NCI-H226 (cell line): ENCODE measurements at regions not wholly inside any gene's neighbourhood (a gene's known extent, or its start where the extent isn't known, plus 50 kb on each side); places are given as distances from the start of the nearest gene placed in this dataset.
"Not testable (repeated sequence)": the region's sequence is repeated elsewhere in the genome, so short reads cannot be mapped to it uniquely, and the experiment has no call there.

Source experiments
- DNase-seq: peaks from one replicate; pipeline ENCODE4 v3.0.0-alpha.2; 2015

DNA sequence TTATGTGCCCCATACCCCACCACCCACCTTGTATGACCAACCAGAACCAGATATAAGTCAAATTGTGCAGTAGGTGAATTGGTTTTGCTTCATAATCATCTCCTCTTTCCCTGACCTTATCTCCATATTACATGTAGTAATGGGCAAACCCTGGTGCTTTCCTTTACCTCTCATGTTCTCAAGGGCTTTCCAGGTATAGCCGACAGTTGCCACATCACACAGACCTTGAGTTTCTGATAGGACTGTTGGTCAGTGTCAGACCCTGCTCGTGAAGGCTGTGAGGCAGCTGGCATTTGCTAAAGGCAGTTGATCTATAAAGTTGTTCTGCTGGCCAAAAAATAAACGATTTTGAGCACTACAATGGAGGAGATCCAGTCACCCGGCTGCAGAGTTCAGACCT, 145.9 kb downstream of the ALX1 start:
- DNase-seq, result no peak

- not testable (repeated sequence) for DNase-seq
These were observed 153.1 kb downstream of the ALX1 start for GRCh38 chr12:85433148-85433547.

GRCh38 chr12:85440271-85440670, 160.3 kb downstream of the ALX1 start:
- DNase-seq, result peak; percentile 28

DNA sequence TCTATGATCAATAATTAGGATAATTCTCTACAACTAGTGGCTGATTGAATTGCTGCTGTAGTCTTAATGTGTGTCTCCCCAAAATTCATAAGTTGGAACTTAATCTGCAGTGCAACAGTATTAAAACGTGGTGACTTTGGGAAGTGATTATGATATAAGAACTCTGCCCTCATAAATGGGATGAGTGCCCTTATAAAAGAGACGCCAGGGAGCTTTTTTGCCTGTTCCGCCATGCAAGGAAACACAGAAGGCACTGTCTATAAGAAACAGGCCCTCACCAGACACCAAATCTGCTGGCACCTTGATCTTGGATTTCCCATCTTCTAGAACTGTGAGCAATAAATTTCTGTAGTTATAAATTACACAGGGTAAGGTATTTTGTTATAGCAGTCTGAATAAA, 161.0 kb downstream of the ALX1 start:
- DNase-seq, result no peak

GRCh38 chr12:85441741-85442140, 161.7 kb downstream of the ALX1 start:
- DNase-seq, result peak; percentile 29

GRCh38 chr12:85445060-85445938, 165.3 kb downstream of the ALX1 start:
- no peak for DNase-seq

DNA sequence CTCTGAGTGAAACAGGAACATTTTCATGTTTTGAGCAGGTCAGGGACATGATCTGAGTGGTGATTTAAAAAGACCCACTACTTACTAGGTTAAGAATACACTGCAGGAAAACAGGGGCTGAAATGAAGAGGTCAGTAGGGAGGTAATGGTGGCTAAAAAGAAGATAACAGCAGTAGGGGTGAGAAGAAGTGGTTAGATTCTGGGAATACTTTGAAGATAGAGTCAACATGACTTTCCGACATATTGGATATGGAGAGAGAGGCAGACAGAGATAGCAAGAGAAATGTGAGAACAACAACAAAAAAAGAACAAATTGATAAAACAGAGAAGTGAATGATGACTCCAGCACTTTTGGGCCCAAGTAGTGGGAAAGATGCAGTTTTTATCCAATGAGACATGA, 168.0 kb downstream of the ALX1 start:
- peak; percentile 66 for DNase-seq

GRCh38 chr12:85448548-85449139, 168.6 kb downstream of the ALX1 start:
- DNase-seq, result no peak

DNA sequence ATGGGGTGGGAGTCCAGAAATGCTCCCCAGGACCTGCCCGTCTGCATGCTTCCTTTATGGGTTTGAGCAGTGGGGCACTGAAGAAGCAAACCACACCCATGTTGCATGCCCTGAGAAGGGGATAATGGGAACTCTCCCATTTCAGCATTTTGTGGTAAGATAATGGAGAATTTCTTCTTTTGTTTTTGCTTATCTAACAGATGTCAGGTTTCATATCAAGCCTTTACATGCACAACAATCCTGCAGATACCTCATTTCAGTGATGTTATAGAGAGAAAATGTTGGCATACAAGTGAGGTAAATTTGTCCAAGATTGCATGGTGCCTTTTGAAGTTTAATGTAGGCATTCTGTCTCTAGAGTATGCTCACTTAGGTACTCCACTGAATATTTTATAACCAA, 177.0 kb downstream of the ALX1 start:
- peak; percentile 74 for DNase-seq

GRCh38 chr12:85461127-85461526, 181.1 kb downstream of the ALX1 start:
- no peak for DNase-seq

GRCh38 chr12:85462888-85463287, 182.9 kb downstream of the ALX1 start:
- no peak for DNase-seq

- DNase-seq, result peak; percentile 45
These were observed 186.9 kb downstream of the ALX1 start for GRCh38 chr12:85466890-85467289.

DNA sequence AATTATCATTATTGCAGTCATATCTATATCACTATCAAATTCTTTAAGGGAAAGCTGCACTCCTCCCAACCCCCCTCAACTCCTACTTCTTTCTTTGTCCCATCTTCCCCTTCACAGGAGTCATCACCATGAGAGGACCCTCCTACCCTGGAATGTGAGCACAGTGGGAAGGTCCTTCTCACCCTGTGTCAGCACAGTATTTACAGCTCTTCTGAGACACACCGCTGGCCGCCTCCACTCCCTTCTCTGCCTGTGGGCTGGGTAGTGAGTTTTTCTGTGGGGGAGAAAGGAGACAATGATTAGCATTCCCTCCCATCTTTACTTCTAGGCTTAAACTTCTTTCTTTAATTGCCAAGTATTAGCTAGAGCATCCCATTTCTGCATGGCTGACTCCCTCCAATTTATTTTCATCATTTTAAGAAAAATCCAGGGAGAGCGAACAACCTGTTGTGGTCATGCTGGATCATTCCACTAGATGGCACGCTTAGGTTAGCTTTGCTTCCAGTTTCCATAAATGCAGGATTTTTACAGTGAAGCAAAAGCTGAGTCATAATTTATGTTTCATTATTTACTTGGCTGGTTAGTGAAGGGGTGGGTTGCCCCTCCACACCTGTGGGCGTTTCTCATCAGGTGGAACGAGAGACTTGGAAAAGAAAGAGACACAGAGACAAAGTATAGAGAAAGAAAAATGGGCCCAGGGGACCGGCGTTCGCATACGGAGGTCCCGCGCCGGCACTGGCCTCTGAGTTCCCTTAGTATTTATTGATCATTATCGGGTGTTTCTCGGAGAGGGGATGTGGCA, 188.5 kb downstream of the ALX1 start:
- DNase-seq, result peak; percentile 74

- peak; percentile 88 for DNase-seq
These were observed 189.4 kb downstream of the ALX1 start for GRCh38 chr12:85469158-85470086.

GRCh38 chr12:85475277-85475676, 195.3 kb downstream of the ALX1 start:
- DNase-seq, result not testable (repeated sequence)

DNA sequence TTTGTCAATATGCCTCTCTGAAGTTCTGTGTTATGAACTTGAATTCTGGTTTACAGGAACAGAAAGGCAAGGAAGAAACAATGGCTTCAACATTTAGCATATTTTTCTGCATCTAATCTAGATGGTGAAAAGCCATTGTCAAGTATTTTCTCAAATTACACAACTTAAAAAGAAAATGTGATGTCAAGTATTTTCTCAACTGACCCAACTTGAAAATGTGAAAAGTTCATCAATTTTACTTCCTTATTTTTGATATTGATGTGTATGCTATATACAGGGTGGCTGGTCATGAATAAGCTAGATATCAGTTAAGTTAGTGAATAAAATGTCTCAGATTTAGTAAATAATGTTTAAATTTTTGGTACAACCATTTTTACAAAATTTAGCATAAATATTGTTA, 196.7 kb downstream of the ALX1 start:
- DNase-seq, result no peak

- DNase-seq, result no peak
These were observed 204.4 kb downstream of the ALX1 start for GRCh38 chr12:85484387-85484786.

DNA sequence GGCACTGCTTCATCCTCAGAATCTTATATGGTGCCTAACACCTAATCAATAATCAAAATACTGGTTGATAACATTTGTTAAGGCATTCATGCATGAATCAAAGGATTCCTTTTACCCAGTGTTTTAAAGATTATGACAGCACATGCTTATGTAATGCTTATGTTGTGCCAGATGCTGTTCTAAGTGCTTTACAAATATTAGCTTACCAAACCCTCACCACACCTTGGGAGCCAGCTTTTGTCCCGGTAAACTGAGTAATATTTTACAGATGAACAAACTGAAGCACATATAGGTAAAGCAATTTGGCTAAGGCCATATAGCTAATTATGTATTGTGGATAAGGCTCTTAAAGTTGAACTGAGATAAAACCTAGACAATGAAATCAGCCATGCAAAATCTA, 209.2 kb downstream of the ALX1 start:
- no peak for DNase-seq

GRCh38 chr12:85504164-85504563, 224.1 kb downstream of the ALX1 start:
- DNase-seq, result no peak

- no peak for DNase-seq
These were observed 224.6 kb downstream of the ALX1 start for GRCh38 chr12:85504624-85505023.

GRCh38 chr12:85507456-85507855, 227.4 kb downstream of the ALX1 start:
- no peak for DNase-seq

DNA sequence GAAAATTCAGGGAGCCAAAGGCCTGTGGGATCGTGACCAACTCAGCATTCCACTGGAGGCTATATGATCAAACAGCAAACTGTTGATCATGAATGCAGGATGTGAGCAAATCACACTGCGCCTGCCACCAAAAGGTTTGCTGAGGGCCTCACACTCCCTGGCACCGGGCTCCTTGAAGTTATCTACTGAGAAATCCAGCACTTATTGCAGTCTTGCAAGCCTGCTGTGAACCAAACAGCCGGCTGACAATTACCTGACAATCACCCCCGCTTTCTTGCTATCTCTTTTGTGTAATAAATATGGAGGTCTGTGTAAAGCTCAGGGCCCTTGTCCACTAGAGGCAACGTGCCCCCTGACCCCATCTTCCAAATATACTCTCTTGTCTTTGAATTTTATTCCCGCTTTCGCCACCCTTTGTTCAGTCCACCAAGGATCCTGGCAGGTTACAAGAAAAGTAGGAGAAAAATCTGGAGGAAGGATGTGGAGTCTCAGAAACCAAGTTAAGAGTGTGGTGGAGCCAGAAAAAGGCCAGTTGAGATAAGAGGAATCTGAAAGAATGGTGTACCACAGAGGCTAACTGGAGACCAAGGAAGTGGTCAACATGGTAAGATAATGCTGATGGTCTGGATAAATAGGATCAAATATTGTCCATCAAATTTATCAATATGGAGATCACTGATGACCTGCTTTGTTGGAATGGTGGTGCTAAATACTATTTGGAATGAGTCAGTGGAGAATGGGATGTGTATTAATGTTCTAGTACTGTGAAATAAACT, 229.2 kb downstream of the ALX1 start:
- DNase-seq, result no peak
